ENCODE measurements at regions not wholly inside any gene's neighbourhood (a gene's known extent, or its start where the extent isn't known, plus 50 kb on each side); places are given as distances from the start of the nearest gene placed in this dataset.
"Not testable (repeated sequence)": the region's sequence is repeated elsewhere in the genome, so short reads cannot be mapped to it uniquely, and the experiment has no call there.

- no peak for DNase-seq
Observed at GRCh38 chr2:187198136-187198535, 249.9 kb downstream of the CALCRL start.

GRCh38 chr2:187194049-187194448 is 254.0 kb downstream of the CALCRL start:
- DNase-seq = no peak

GRCh38 chr2:187188783-187189631 is 259.0 kb downstream of the CALCRL start:
- no peak for DNase-seq

- DNase-seq = no peak
Observed at GRCh38 chr2:187187519-187187918, 260.5 kb downstream of the CALCRL start.

GRCh38 chr2:187180529-187180928 is 267.5 kb downstream of the CALCRL start:
- no peak for DNase-seq

- DNase-seq = not testable (repeated sequence)
Observed at GRCh38 chr2:187178876-187179275, 269.2 kb downstream of the CALCRL start.

- DNase-seq = no peak
Observed at GRCh38 chr2:187177253-187177652, 270.8 kb downstream of the CALCRL start.

GRCh38 chr2:187174582-187174981 is 273.5 kb downstream of the CALCRL start:
- no peak for DNase-seq

GRCh38 chr2:187171318-187171717 is 276.7 kb downstream of the CALCRL start:
- DNase-seq = no peak

- no peak for DNase-seq
Observed at GRCh38 chr2:187169864-187170263, 278.2 kb downstream of the CALCRL start.

GRCh38 chr2:187168720-187169713 is 279.0 kb downstream of the CALCRL start:
- DNase-seq = no peak

GRCh38 chr2:187167491-187167890 is 280.6 kb downstream of the CALCRL start:
- no peak for DNase-seq

GRCh38 chr2:187165936-187166610 is 282.0 kb downstream of the CALCRL start:
- no peak for DNase-seq

GRCh38 chr2:187158452-187158851 is 289.6 kb downstream of the CALCRL start:
- no peak for DNase-seq

GRCh38 chr2:187157046-187157445 is 291.0 kb downstream of the CALCRL start:
- DNase-seq = no peak

- no peak for DNase-seq
Observed at GRCh38 chr2:187155476-187155875, 292.6 kb downstream of the CALCRL start.

GRCh38 chr2:187150670-187151069 is 297.4 kb downstream of the CALCRL start:
- DNase-seq = no peak

- DNase-seq = no peak
Observed at GRCh38 chr2:187148059-187148714, 299.2 kb upstream of the ZSWIM2 start.

- DNase-seq = no peak
Observed at GRCh38 chr2:187143537-187143936, 294.6 kb upstream of the ZSWIM2 start.

- DNase-seq = no peak
Observed at GRCh38 chr2:187139469-187139868, 290.5 kb upstream of the ZSWIM2 start.

GRCh38 chr2:187138265-187138664 is 289.3 kb upstream of the ZSWIM2 start:
- DNase-seq = no peak

- DNase-seq = no peak
Observed at GRCh38 chr2:187136646-187137045, 287.7 kb upstream of the ZSWIM2 start.

- no peak for DNase-seq
Observed at GRCh38 chr2:187134306-187134705, 285.3 kb upstream of the ZSWIM2 start.

Data from NCI-H774 (cell line).